Sigmoid colon (tissue), 6 donors: ENCODE measurements at regions not wholly inside any gene's neighbourhood (a gene's known extent, or its start where the extent isn't known, plus 50 kb on each side); places are given as distances from the start of the nearest gene placed in this dataset.

ENCODE experiments used
- DNase-seq: peaks from one replicate; pipeline ENCODE4 v3.0.0-alpha.2; 2019
- H3K27ac ChIP-seq, 4 donors: fragments of 200-600 bp; sonication (generic); one replicate each; pipeline ENCODE4 v1.5.1; 2016 to 2019; ENCODE audit warnings: mild to moderate bottlenecking in 1 of 4
- H3K27me3 ChIP-seq, 3 donors: fragments of 200-600 bp; sonication (generic); one replicate each; pipeline ENCODE4 v1.5.1; 2019; ENCODE audit warnings: mild to moderate bottlenecking in 1 of 3
- H3K36me3 ChIP-seq, 4 donors: fragments of 200-600 bp; sonication (generic); one replicate each; pipeline ENCODE4 v1.5.1; 2016 to 2019
- H3K4me1 ChIP-seq, 4 donors: fragments of 200-600 bp; sonication (generic); one replicate each; pipeline ENCODE4 v1.5.1; 2017 to 2019
- H3K4me3 ChIP-seq, 4 donors: fragments of 200-600 bp; sonication (generic); one replicate each; pipeline ENCODE4 v1.5.1; 2017 to 2019; ENCODE audit warnings: mild to moderate bottlenecking in 2 of 4, moderate library complexity in 1 of 4
- H3K9me3 ChIP-seq, 4 donors: fragments of 200-600 bp in 3 of 4; sonication (generic) in 3 of 4; one replicate each; pipeline versions ENCODE4 v1.5.1 to v1.6.1; 2013 to 2019
- EP300 ChIP-seq, 4 donors: sonication (generic); formaldehyde crosslinking; IDR thresholded peaks; one replicate each; pipeline ENCODE4 v1.6.1; 2017; ENCODE audit warnings: antibody characterized with exemption in 4 of 4
- POLR2A ChIP-seq, 2 donors: fragments of 450-650 bp; IDR thresholded peaks; one replicate each; pipeline ENCODE4 v1.6.1; 2016; ENCODE audit warnings: antibody characterized with exemption in 2 of 2, mild to moderate bottlenecking in 2 of 2, moderate library complexity in 2 of 2
- POLR2AphosphoS5 ChIP-seq, 4 donors: sonication (generic); formaldehyde crosslinking; IDR thresholded peaks; one replicate each; pipeline ENCODE4 v1.6.1; 2017; ENCODE audit warnings: antibody characterized with exemption in 4 of 4
- WGBS, 2 donors: extraction: QIAGEN DNeasy Blood & Tissue Kit; methylation state at CpG; one replicate each; pipeline ENCODE4 v1.1.7; 2013; 5-methylcytosine and 5-hydroxymethylcytosine counted together
- intact Hi-C: fragments of 100-400 bp; cut with DNase I; formaldehyde crosslinking; loops from one replicate; pipeline ENCODE4 v1.15.1; 2023
- TF ChIP-seq, protein P1 (sequence below), 4 experiments: fragments of 450-650 bp in 3 of 4; fragments of 200-600 bp in 1 of 4; IDR thresholded peaks; one replicate each; pipeline ENCODE4 v1.5.1; 2016 to 2019; ENCODE audit warnings: antibody characterized with exemption in 4 of 4, mild to moderate bottlenecking in 3 of 4, moderate library complexity in 2 of 4
- donor health status: healthy with polysubstance abuse.
- donor health status: healthy.

DNA sequence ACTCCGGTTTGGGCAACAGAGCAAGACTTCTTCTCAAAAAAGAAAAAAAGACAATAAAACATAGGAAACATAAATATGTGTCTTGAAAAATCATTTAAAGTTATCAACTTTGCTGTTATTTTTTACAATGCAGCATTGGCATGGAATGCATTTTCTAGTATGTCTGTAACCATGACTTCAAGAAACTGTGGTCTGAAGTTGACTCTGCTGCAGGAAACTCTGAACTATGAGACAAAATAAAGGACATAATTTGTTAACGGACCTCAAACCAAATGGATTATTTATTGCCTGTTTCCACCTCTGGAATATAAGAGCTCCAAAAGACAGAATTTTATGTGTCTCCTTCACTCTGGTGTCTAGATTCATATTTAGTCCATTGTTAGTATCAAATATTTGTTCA, 79.1 kb downstream of the TRIB2 start:
- H3K9me3 ChIP-seq = no peaks in the 10 kb centered on the region
- WGBS, 2 donors = 61 to 67% methylated on average over 2 of the region's 2 CpGs
- H3K27ac ChIP-seq = peak overlapping the region in 1 of 4 donors; percentile 5
- no peak for DNase-seq
- H3K4me1 ChIP-seq = no peaks in the 10 kb centered on the region
- H3K27me3 ChIP-seq = no peaks in the 10 kb centered on the region
- TF ChIP-seq EP300 (IDR thresholded peaks at IDR 0.05) (no peak), POLR2A (IDR thresholded peaks at IDR 0.05) (no peak), POLR2AphosphoS5 (IDR thresholded peaks at IDR 0.05) (no peak)
- TF ChIP-seq, protein P1, sequence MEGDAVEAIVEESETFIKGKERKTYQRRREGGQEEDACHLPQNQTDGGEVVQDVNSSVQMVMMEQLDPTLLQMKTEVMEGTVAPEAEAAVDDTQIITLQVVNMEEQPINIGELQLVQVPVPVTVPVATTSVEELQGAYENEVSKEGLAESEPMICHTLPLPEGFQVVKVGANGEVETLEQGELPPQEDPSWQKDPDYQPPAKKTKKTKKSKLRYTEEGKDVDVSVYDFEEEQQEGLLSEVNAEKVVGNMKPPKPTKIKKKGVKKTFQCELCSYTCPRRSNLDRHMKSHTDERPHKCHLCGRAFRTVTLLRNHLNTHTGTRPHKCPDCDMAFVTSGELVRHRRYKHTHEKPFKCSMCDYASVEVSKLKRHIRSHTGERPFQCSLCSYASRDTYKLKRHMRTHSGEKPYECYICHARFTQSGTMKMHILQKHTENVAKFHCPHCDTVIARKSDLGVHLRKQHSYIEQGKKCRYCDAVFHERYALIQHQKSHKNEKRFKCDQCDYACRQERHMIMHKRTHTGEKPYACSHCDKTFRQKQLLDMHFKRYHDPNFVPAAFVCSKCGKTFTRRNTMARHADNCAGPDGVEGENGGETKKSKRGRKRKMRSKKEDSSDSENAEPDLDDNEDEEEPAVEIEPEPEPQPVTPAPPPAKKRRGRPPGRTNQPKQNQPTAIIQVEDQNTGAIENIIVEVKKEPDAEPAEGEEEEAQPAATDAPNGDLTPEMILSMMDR (IDR thresholded peaks at IDR 0.05) = no peak
- intact Hi-C loops = no loop called here
- H3K4me3 ChIP-seq = no peak overlapping the region
- no peaks in the 10 kb centered on the region for H3K36me3 ChIP-seq

DNA sequence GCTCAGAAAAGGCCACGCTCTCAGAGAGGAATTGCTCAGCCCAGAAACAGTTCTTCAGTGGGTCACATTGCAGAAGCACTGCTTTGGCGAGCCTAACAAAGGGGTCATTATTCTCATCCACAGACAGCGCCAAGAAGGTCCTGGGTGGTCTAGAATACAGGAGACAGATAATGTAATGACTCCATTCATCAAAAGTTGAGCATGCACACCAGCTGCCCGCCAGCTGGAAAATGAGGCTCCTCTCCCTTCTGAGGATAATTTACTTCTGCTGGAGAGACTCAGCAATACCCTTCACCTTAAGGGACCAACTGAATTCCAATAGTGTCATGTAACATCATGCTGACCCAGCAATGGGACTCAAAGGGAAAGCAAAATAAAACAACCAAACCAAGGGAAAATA, 79.9 kb downstream of the TRIB2 start:
- H3K36me3 ChIP-seq = no peaks in the 10 kb centered on the region
- 74 to 77% methylated on average over 4 of the region's 4 CpGs for WGBS, 2 donors
- H3K4me3 ChIP-seq = no peak overlapping the region
- peak; percentile 70 for DNase-seq
- peak overlapping the region in 1 of 4 donors; percentile 5 for H3K27ac ChIP-seq
- intact Hi-C loops = no loop called here
- H3K27me3 ChIP-seq = no peaks in the 10 kb centered on the region
- peaks cover 0 to 5% (median 0%) of the 10 kb centered on the region in 4 donors for H3K9me3 ChIP-seq
- no peaks in the 10 kb centered on the region for H3K4me1 ChIP-seq
- TF ChIP-seq POLR2AphosphoS5 (IDR thresholded peaks at IDR 0.05) = peak in 3 of 4 donors; percentile 20 to 56 (median 50)
- no peak for TF ChIP-seq EP300 (IDR thresholded peaks at IDR 0.05)
- TF ChIP-seq, protein P1 (IDR thresholded peaks at IDR 0.05) = no peak

DNA sequence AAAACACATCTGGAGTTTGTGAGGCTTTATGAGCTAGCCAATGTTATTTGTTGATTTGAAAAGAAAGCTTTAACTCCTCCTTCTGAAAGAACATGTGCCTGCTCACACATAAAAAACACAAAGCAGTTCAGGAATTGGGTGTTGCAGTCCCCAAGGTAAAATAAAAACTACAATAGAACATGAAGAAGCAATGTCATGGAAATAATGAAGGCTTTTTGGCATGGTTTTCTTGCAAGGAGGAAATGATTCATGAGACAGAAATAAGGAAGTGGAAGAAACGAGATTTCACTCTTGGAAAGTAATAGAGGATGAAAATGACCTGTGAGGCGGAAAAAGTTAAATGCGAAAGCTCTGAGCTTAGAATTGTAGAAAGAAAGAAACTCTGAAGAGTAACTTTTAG, 81.1 kb downstream of the TRIB2 start:
- H3K27me3 ChIP-seq = no peaks in the 10 kb centered on the region
- H3K9me3 ChIP-seq = peaks cover 0 to 5% (median 0%) of the 10 kb centered on the region in 4 donors
- no peaks in the 10 kb centered on the region for H3K4me1 ChIP-seq
- H3K4me3 ChIP-seq = no peak overlapping the region
- H3K27ac ChIP-seq = peak overlapping the region in 2 of 4 donors; percentile 10 to 46
- TF ChIP-seq POLR2A (IDR thresholded peaks at IDR 0.05) = no peak
- TF ChIP-seq POLR2AphosphoS5 (IDR thresholded peaks at IDR 0.05) = peak in 3 of 4 donors; percentile 47 to 49 (median 48)
- no peak for DNase-seq
- no peaks in the 10 kb centered on the region for H3K36me3 ChIP-seq
- 40 to 43% methylated on average over 3 of the region's 3 CpGs for WGBS, 2 donors
- intact Hi-C loops = no loop called here

DNA sequence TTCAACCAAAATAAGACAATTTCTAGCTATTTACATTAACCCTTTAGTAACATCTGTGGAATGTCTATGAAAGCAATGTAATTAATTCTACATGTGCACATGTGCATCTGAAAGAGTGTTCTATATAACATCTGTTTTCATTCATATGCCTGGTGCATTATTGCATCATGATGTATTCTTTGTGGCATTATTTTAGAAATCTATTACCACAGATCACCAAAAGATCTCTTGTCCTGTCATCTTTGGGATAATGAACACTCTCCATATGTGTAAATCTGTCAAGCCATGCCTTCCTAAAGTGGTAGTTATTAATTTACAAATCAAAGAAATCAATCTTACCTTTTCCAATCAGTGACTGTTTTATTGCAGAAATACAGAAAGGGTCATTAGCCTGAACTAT, 86.9 kb downstream of the TRIB2 start:
- DNase-seq = no peak
- intact Hi-C loops = no loop called here
- Histone ChIP-seq H3K4me3 (no peak overlapping the region), H3K4me1 (peaks cover 0 to 26% (median 16%) of the 10 kb centered on the region in 4 donors), H3K27me3 (no peaks in the 10 kb centered on the region), H3K36me3 (no peaks in the 10 kb centered on the region), H3K9me3 (peaks cover 0 to 5% (median 0%) of the 10 kb centered on the region in 4 donors), H3K27ac (no peak overlapping the region)
- TF ChIP-seq, protein P1 (IDR thresholded peaks at IDR 0.05) = no peak
- no peak for TF ChIP-seq EP300 (IDR thresholded peaks at IDR 0.05)
- no peak for TF ChIP-seq POLR2A (IDR thresholded peaks at IDR 0.05)
- TF ChIP-seq POLR2AphosphoS5 (IDR thresholded peaks at IDR 0.05) = no peak

DNA sequence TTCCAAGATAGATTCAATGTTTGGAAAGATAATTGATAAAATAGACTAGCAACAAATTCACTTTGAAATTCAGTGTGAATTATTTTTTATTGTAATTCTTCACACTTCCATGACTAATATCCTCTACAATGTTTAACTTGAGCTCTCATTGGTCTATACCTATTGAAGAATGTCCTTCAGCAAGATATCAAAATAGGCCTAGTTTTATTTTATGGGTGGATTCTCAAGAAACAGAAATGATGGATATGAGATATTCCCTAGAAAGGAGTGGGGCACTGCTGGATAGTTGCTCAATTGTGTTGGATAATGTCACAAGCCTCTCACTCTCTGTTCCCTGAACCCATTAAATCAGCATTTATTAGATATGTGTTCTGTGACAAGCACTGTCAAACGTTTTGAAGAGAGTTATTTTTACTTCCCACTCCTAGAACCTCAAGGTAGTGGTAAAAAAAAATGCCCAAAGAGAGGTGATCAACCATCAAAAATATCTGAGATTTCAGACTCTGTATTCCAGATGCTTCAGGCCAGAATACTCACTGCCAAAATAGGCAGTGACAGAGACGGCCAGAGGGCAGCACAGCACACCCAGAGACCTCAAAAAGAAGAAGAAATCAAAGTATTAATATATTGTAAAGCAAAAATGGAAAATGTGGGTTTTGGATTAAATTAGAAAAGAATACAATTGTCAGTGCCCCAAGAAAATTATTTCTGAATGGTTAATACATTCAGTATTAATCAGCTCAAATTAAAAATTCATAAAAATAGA, 87.5 kb downstream of the TRIB2 start:
- H3K9me3 ChIP-seq = peaks cover 0 to 5% (median 0%) of the 10 kb centered on the region in 4 donors
- no peaks in the 10 kb centered on the region for H3K36me3 ChIP-seq
- DNase-seq = no peak
- H3K4me3 ChIP-seq = no peak overlapping the region
- WGBS, 2 donors = 29 to 43% methylated on average over 2 of the region's 2 CpGs
- intact Hi-C loops = no loop called here
- peaks cover 0 to 29% (median 17%) of the 10 kb centered on the region in 4 donors for H3K4me1 ChIP-seq
- no peaks in the 10 kb centered on the region for H3K27me3 ChIP-seq
- H3K27ac ChIP-seq = no peak overlapping the region
- TF ChIP-seq POLR2AphosphoS5 (IDR thresholded peaks at IDR 0.05) (no peak), POLR2A (IDR thresholded peaks at IDR 0.05) (no peak)
